NB4 (cell line): ENCODE measurements at regions not wholly inside any gene's neighbourhood (a gene's known extent, or its start where the extent isn't known, plus 50 kb on each side); places are given as distances from the start of the nearest gene placed in this dataset.

ENCODE experiments used
- CTCF ChIP-seq: IDR thresholded peaks from one replicate; pipeline ENCODE4 v1.5.1; 2012; ENCODE audit warnings: low read depth, low read length
- POLR2A ChIP-seq: IDR thresholded peaks from 2 replicates; pipeline ENCODE4 v1.6.1; 2011; ENCODE audit warnings: mild to moderate bottlenecking; ENCODE audit not compliant: insufficient read length; ENCODE audit errors: extremely low read depth

DNA sequence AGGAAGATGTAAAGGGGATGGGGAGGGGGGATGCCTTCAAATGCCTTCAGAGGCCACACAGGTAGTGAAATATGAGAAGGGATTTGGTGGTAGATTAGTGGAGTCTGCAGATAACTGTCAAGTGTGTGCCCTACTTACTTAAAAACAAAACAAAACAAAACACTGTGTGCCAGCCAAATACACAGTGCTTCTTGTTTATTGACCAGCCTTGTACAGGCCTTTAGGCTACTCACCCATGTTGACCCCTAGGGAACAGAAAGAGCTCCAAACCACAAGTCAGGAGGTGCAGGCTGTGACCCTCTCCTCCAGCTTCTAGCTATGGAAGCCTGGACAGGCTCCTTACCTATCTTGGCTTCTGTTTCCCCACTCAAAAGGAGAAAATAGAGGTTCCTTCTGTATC, 562.0 kb downstream of the ETNK1 start:
- TF ChIP-seq CTCF (no peak), POLR2A (no peak)
